GM21360 (cell line): ENCODE measurements at regions not wholly inside any gene's neighbourhood (a gene's known extent, or its start where the extent isn't known, plus 50 kb on each side); places are given as distances from the start of the nearest gene placed in this dataset.
"Not testable (repeated sequence)": the region's sequence is repeated elsewhere in the genome, so short reads cannot be mapped to it uniquely, and the experiment has no call there.

Experiments
- ATAC-seq: cut with Tn5 transposase; IDR thresholded peaks from one replicate; pipeline ENCODE4 v1.9.1; 2021; ENCODE audit warnings: mild to moderate bottlenecking, moderate library complexity; ENCODE audit not compliant: unreplicated experiment

- ATAC-seq = no peak
Observed at GRCh38 chr2:19205983-19206533, 152.4 kb downstream of the OSR1 start.

GRCh38 chr2:19203866-19204265, 154.6 kb downstream of the OSR1 start:
- no peak for ATAC-seq

GRCh38 chr2:19201911-19202462, 156.4 kb downstream of the OSR1 start:
- ATAC-seq = no peak

GRCh38 chr2:19198381-19198780, 160.0 kb downstream of the OSR1 start:
- ATAC-seq = no peak

- no peak for ATAC-seq
Observed at GRCh38 chr2:19195661-19196060, 162.8 kb downstream of the OSR1 start.

- no peak for ATAC-seq
Observed at GRCh38 chr2:19189391-19189790, 169.0 kb downstream of the OSR1 start.

GRCh38 chr2:19187323-19188020, 171.0 kb downstream of the OSR1 start:
- ATAC-seq = no peak

- ATAC-seq = no peak
Observed at GRCh38 chr2:19185086-19185485, 173.3 kb downstream of the OSR1 start.

GRCh38 chr2:19178175-19178574, 180.2 kb downstream of the OSR1 start:
- ATAC-seq = no peak

- no peak for ATAC-seq
Observed at GRCh38 chr2:19176977-19177376, 181.4 kb downstream of the OSR1 start.

GRCh38 chr2:19176172-19176852, 182.1 kb downstream of the OSR1 start:
- no peak for ATAC-seq

GRCh38 chr2:19174176-19174575, 184.2 kb downstream of the OSR1 start:
- ATAC-seq = no peak

GRCh38 chr2:19171409-19171808, 187.0 kb downstream of the OSR1 start:
- ATAC-seq = no peak

GRCh38 chr2:19169134-19169768, 189.2 kb downstream of the OSR1 start:
- no peak for ATAC-seq

GRCh38 chr2:19164099-19164498, 194.3 kb downstream of the OSR1 start:
- ATAC-seq = not testable (repeated sequence)

- ATAC-seq = no peak
Observed at GRCh38 chr2:19158896-19159295, 199.5 kb downstream of the OSR1 start.

GRCh38 chr2:19158211-19158610, 200.2 kb downstream of the OSR1 start:
- ATAC-seq = no peak

- ATAC-seq = no peak
Observed at GRCh38 chr2:19156646-19157045, 201.8 kb downstream of the OSR1 start.

GRCh38 chr2:19150726-19151125, 207.7 kb downstream of the OSR1 start:
- ATAC-seq = no peak

- no peak for ATAC-seq
Observed at GRCh38 chr2:19146867-19147266, 211.6 kb downstream of the OSR1 start.

GRCh38 chr2:19141234-19142004, 217.0 kb downstream of the OSR1 start:
- ATAC-seq = no peak
